Natural killer cell treated with Interleukin-12 subunit alpha and Interleukin-12 subunit beta and Interleukin-15 and Interleukin-18, amount 100 ng/mL, for 72 hours (primary cell): ENCODE measurements at regions not wholly inside any gene's neighbourhood (a gene's known extent, or its start where the extent isn't known, plus 50 kb on each side); places are given as distances from the start of the nearest gene placed in this dataset.
"Not testable (repeated sequence)": the region's sequence is repeated elsewhere in the genome, so short reads cannot be mapped to it uniquely, and the experiment has no call there.

Source experiments
- ATAC-seq, 2 donors: fragments of 150-1000 bp; cut with Tn5 transposase in 1 of 2; sonication (Bioruptor Pico), chemical (Tn5 transposase) in 1 of 2; 2 replicates each; pipeline ENCODE4 v1.10.0; 2021
- DNase-seq: peaks from one replicate; pipeline ENCODE4 v3.0.0; 2022; ENCODE audit warnings: low spot score
- H3K27ac Mint-ChIP-seq, 2 donors: 1 replicate in 1 of 2; 2 replicates in 1 of 2; pipeline ENCODE4 v1.8.0; 2022; ENCODE audit warnings: mixed read lengths in 2 of 2, mild to moderate bottlenecking in 1 of 2, moderate library complexity in 1 of 2
- H3K27me3 Mint-ChIP-seq, 2 donors: 1 replicate in 1 of 2; 2 replicates in 1 of 2; pipeline ENCODE4 v1.8.0; 2022; ENCODE audit warnings: mixed read lengths in 2 of 2
- H3K36me3 Mint-ChIP-seq: one replicate; pipeline ENCODE4 v1.8.0; 2022; ENCODE audit warnings: mixed read lengths
- H3K4me1 Mint-ChIP-seq, 2 donors: 1 replicate in 1 of 2; 2 replicates in 1 of 2; pipeline ENCODE4 v1.8.0; 2022; ENCODE audit warnings: low read depth in 2 of 2, mixed read lengths in 2 of 2, mild to moderate bottlenecking in 1 of 2
- H3K4me3 Mint-ChIP-seq: one replicate; pipeline ENCODE4 v1.8.0; 2022; ENCODE audit warnings: mixed read lengths
- H3K9me3 Mint-ChIP-seq: 2 replicates; pipeline ENCODE4 v1.8.0; 2022; ENCODE audit warnings: mixed read lengths

- Mint-ChIP-seq H3K36me3 (peaks cover 10% of the 10 kb centered on the region), H3K4me3 (no peak overlapping the region), H3K9me3 (no peaks in the 10 kb centered on the region), H3K27me3 (peaks cover 7 to 31% of the 10 kb centered on the region in 2 donors), H3K4me1 (peaks cover 0 to under 1% of the 10 kb centered on the region in 2 donors), H3K27ac (no peak overlapping the region)
- DNase-seq (no peak), ATAC-seq (no peak)
Observed at GRCh38 chr15:95630683-95631082, 699.8 kb upstream of the NR2F2 start.

- peaks cover 7 to 19% of the 10 kb centered on the region in 2 donors for H3K27me3 Mint-ChIP-seq
- H3K9me3 Mint-ChIP-seq, result no peaks in the 10 kb centered on the region
- no peak for ATAC-seq
- H3K4me3 Mint-ChIP-seq, result no peak overlapping the region
- H3K27ac Mint-ChIP-seq, result no peak overlapping the region
- DNase-seq, result no peak
- peaks cover 8% of the 10 kb centered on the region for H3K36me3 Mint-ChIP-seq
- H3K4me1 Mint-ChIP-seq, result no peaks in the 10 kb centered on the region
Observed at GRCh38 chr15:95635666-95636065, 694.8 kb upstream of the NR2F2 start.

GRCh38 chr15:95636107-95636506, 694.4 kb upstream of the NR2F2 start:
- H3K36me3 Mint-ChIP-seq, result peaks cover 4% of the 10 kb centered on the region
- no peak overlapping the region for H3K27ac Mint-ChIP-seq
- DNase-seq (no peak), ATAC-seq (no peak)
- H3K4me3 Mint-ChIP-seq, result no peak overlapping the region
- H3K4me1 Mint-ChIP-seq, result no peaks in the 10 kb centered on the region
- no peaks in the 10 kb centered on the region for H3K9me3 Mint-ChIP-seq
- H3K27me3 Mint-ChIP-seq, result peaks cover 9 to 22% of the 10 kb centered on the region in 2 donors

- not testable (repeated sequence) for H3K9me3 Mint-ChIP-seq, ATAC-seq, H3K36me3 Mint-ChIP-seq, DNase-seq, H3K4me3 Mint-ChIP-seq, H3K27ac Mint-ChIP-seq, H3K4me1 Mint-ChIP-seq
- H3K27me3 Mint-ChIP-seq, result peaks cover 8 to 20% of the 10 kb centered on the region in 2 donors
Observed at GRCh38 chr15:95637234-95637633, 693.3 kb upstream of the NR2F2 start.

GRCh38 chr15:95639208-95639607, 691.3 kb upstream of the NR2F2 start:
- Mint-ChIP-seq H3K9me3 (no peaks in the 10 kb centered on the region), H3K27me3 (peaks cover 7 to 25% of the 10 kb centered on the region in 2 donors), H3K27ac (no peak overlapping the region), H3K4me1 (no peaks in the 10 kb centered on the region), H3K4me3 (no peak overlapping the region), H3K36me3 (no peaks in the 10 kb centered on the region)
- no peak for ATAC-seq
- no peak for DNase-seq

- ATAC-seq (no peak), DNase-seq (no peak)
- Mint-ChIP-seq H3K36me3 (peaks cover 6% of the 10 kb centered on the region), H3K27ac (no peak overlapping the region), H3K4me1 (no peaks in the 10 kb centered on the region), H3K27me3 (peaks cover 29 to 31% of the 10 kb centered on the region in 2 donors), H3K9me3 (no peaks in the 10 kb centered on the region), H3K4me3 (no peak overlapping the region)
Observed at GRCh38 chr15:95644100-95644875, 686.2 kb upstream of the NR2F2 start.

GRCh38 chr15:95645791-95646338, 684.6 kb upstream of the NR2F2 start:
- Mint-ChIP-seq H3K27ac (no peak overlapping the region), H3K4me3 (no peak overlapping the region), H3K9me3 (no peaks in the 10 kb centered on the region), H3K27me3 (peaks cover 22 to 31% of the 10 kb centered on the region in 2 donors), H3K36me3 (peaks cover 6% of the 10 kb centered on the region), H3K4me1 (no peaks in the 10 kb centered on the region)
- ATAC-seq (no peak), DNase-seq (no peak)

- no peak for ATAC-seq
- H3K27ac Mint-ChIP-seq, result no peak overlapping the region
- no peaks in the 10 kb centered on the region for H3K9me3 Mint-ChIP-seq
- peaks cover 6% of the 10 kb centered on the region for H3K36me3 Mint-ChIP-seq
- no peaks in the 10 kb centered on the region for H3K4me1 Mint-ChIP-seq
- DNase-seq, result no peak
- H3K27me3 Mint-ChIP-seq, result peaks cover 17 to 24% of the 10 kb centered on the region in 2 donors
- no peak overlapping the region for H3K4me3 Mint-ChIP-seq
Observed at GRCh38 chr15:95646484-95647273, 683.8 kb upstream of the NR2F2 start.

- ATAC-seq, result no peak
- no peaks in the 10 kb centered on the region for H3K4me1 Mint-ChIP-seq
Observed at GRCh38 chr15:95647531-95648277, 682.8 kb upstream of the NR2F2 start.

GRCh38 chr15:95653361-95653805, 677.1 kb upstream of the NR2F2 start:
- Mint-ChIP-seq H3K27me3 (peaks cover 2 to 11% of the 10 kb centered on the region in 2 donors), H3K27ac (no peak overlapping the region), H3K9me3 (no peaks in the 10 kb centered on the region), H3K36me3 (no peaks in the 10 kb centered on the region), H3K4me1 (no peaks in the 10 kb centered on the region), H3K4me3 (no peak overlapping the region)
- ATAC-seq (no peak), DNase-seq (no peak)

More at GRCh38 chr15:95647531-95648277, 682.8 kb upstream of the NR2F2 start:
- Mint-ChIP-seq H3K27ac (no peak overlapping the region), H3K9me3 (no peaks in the 10 kb centered on the region), H3K36me3 (peaks cover 6% of the 10 kb centered on the region), H3K4me3 (no peak overlapping the region), H3K27me3 (peaks cover 22 to 24% of the 10 kb centered on the region in 2 donors)
- DNase-seq, result no peak

- Mint-ChIP-seq H3K4me1 (no peaks in the 10 kb centered on the region), H3K9me3 (no peaks in the 10 kb centered on the region), H3K36me3 (no peaks in the 10 kb centered on the region), H3K27me3 (peaks cover 16 to 22% of the 10 kb centered on the region in 2 donors), H3K27ac (no peak overlapping the region), H3K4me3 (no peak overlapping the region)
- ATAC-seq, result no peak
- DNase-seq, result no peak
Observed at GRCh38 chr15:95655089-95655607, 675.4 kb upstream of the NR2F2 start.

GRCh38 chr15:95656595-95656994, 673.9 kb upstream of the NR2F2 start:
- no peak overlapping the region for H3K4me3 Mint-ChIP-seq
- no peak for ATAC-seq
- no peaks in the 10 kb centered on the region for H3K4me1 Mint-ChIP-seq
- no peaks in the 10 kb centered on the region for H3K9me3 Mint-ChIP-seq
- DNase-seq, result no peak
- H3K27me3 Mint-ChIP-seq, result peaks cover 28 to 32% of the 10 kb centered on the region in 2 donors
- no peaks in the 10 kb centered on the region for H3K36me3 Mint-ChIP-seq
- no peak overlapping the region for H3K27ac Mint-ChIP-seq

GRCh38 chr15:95658799-95659198, 671.7 kb upstream of the NR2F2 start:
- Mint-ChIP-seq H3K4me3 (no peak overlapping the region), H3K27ac (no peak overlapping the region), H3K36me3 (no peaks in the 10 kb centered on the region), H3K4me1 (no peaks in the 10 kb centered on the region), H3K27me3 (peaks cover 28 to 31% of the 10 kb centered on the region in 2 donors), H3K9me3 (no peaks in the 10 kb centered on the region)
- DNase-seq (no peak), ATAC-seq (no peak)
